ENCODE measurements at regions not wholly inside any gene's neighbourhood (a gene's known extent, or its start where the extent isn't known, plus 50 kb on each side); places are given as distances from the start of the nearest gene placed in this dataset.

DNA sequence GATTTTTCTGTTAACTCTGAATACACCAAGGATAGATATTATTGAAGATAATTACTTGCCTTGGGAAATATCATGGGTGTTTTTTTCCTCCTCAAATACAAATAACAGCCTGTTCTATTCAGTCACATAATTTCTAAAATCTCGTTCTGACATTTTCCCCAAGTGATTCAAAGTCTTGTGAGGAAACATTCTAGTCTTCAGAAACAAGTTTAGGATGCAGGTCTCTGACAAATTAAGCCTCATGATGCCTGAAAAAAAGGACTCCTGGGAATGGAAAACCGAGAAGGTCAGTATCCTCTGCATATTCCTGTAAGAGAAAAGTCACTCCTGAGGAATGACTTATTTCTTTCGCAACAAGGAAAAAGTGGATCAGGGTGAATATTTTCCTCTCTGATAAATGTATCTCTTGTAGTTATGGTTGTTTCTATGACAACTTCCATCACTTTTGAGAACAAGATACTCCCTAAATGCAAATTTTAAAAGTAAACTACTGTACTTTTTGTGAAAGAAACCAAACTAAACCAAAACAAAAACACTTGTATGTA is 384.6 kb downstream of the CNTNAP4 start:
- WGBS = 68% methylated on average over 3 of the region's 3 CpGs
- TF ChIP-seq, protein P1, sequence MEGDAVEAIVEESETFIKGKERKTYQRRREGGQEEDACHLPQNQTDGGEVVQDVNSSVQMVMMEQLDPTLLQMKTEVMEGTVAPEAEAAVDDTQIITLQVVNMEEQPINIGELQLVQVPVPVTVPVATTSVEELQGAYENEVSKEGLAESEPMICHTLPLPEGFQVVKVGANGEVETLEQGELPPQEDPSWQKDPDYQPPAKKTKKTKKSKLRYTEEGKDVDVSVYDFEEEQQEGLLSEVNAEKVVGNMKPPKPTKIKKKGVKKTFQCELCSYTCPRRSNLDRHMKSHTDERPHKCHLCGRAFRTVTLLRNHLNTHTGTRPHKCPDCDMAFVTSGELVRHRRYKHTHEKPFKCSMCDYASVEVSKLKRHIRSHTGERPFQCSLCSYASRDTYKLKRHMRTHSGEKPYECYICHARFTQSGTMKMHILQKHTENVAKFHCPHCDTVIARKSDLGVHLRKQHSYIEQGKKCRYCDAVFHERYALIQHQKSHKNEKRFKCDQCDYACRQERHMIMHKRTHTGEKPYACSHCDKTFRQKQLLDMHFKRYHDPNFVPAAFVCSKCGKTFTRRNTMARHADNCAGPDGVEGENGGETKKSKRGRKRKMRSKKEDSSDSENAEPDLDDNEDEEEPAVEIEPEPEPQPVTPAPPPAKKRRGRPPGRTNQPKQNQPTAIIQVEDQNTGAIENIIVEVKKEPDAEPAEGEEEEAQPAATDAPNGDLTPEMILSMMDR (IDR thresholded peaks at IDR 0.05) = no peak
- TF ChIP-seq POLR2A (IDR thresholded peaks at IDR 0.05; ENCODE audit: low read depth) = no peak
- no peak for TF ChIP-seq EP300 (IDR thresholded peaks at IDR 0.05)
- no peak for TF ChIP-seq POLR2AphosphoS5 (IDR thresholded peaks at IDR 0.05)
- intact Hi-C loops (cut with DNase I) = no loop called here
- no peak for DNase-seq (ENCODE audit: extremely low spot score)
- no peaks in the 10 kb centered on the region for H3K36me3 ChIP-seq
- H3K4me3 ChIP-seq = no peak overlapping the region
- H3K4me1 ChIP-seq = no peaks in the 10 kb centered on the region
- H3K9me3 ChIP-seq = no peaks in the 10 kb centered on the region
- no peaks in the 10 kb centered on the region for H3K27me3 ChIP-seq
- H3K27ac ChIP-seq (replicated peaks in 1 of 4) = no peak overlapping the region

DNA sequence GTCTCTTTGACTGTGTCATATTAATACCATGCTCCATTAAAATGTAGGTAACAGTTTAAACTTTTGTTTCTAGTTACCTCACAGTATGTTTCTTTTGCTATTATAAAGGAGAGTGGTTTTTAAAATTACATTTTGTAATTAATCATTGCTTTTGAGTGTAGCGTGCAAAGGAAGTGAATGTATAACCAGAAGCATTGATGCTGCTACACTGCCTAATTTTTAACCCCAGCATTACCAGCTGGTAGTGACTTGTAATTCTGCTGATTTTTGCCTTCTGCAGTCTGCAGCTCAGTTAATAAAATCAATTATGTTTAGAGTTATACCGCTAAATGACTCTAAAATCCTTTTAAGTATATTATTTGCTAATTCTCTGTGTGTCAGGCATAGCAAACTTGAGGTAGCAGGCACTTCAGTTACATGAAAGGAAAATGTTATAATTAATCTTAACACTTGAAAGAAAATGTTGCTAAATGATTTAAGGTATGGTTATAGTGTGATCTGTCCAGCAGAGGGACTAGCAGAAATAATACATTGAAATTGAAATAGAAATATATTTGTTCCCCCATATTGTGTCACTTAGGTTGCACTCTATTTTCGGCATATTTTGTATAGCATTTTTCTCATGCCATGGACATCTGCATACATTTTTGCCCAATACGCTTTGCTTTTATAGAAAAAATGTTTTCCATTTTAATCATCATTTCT is 388.5 kb downstream of the CNTNAP4 start:
- 65% methylated on average over 4 of the region's 4 CpGs for WGBS
- intact Hi-C loops (cut with DNase I) = no loop called here
- no peaks in the 10 kb centered on the region for H3K9me3 ChIP-seq

DNA sequence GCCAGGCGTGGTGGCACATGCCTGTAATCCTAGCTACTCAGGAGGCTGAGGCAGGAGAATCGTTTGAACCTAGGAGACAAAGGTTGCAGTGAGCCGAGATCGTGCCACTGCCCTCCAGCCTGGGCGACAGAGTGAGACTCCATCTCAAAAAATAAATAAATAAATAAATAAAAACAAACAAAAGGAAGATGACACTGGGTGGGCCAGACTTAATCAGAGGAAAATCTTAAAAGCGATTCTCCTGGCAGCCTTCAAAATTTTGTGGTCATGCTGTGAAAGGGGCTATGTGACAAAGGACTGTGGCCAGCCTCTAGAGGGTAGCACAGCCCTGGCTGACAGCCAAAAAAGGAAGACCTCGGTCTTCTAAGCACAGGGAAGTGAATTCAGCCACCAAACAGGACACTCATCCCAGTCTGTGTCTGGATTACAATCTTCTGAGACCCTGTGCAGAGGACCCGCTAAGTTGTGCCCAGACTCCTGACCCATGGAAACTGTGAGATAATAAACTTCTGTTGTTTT is 391.1 kb downstream of the CNTNAP4 start:
- Histone ChIP-seq H3K4me1 (no peaks in the 10 kb centered on the region), H3K27me3 (no peaks in the 10 kb centered on the region), H3K36me3 (no peaks in the 10 kb centered on the region), H3K27ac (replicated peaks in 1 of 4) (no peak overlapping the region), H3K4me3 (no peak overlapping the region), H3K9me3 (no peaks in the 10 kb centered on the region)
- intact Hi-C loops (cut with DNase I) = no loop called here
- no peak for TF ChIP-seq POLR2AphosphoS5 (IDR thresholded peaks at IDR 0.05)
- no peak for DNase-seq (ENCODE audit: extremely low spot score)
- 77% methylated on average over 8 of the region's 8 CpGs for WGBS

More for the DNA sequence above, 388.5 kb downstream of the CNTNAP4 start:
- H3K36me3 ChIP-seq = no peaks in the 10 kb centered on the region
- H3K4me1 ChIP-seq = no peaks in the 10 kb centered on the region
- TF ChIP-seq, protein P1 (IDR thresholded peaks at IDR 0.05) = no peak
- TF ChIP-seq POLR2AphosphoS5 (IDR thresholded peaks at IDR 0.05) = no peak
- TF ChIP-seq EP300 (IDR thresholded peaks at IDR 0.05) = no peak
- TF ChIP-seq POLR2A (IDR thresholded peaks at IDR 0.05; ENCODE audit: low read depth) = no peak
- no peaks in the 10 kb centered on the region for H3K27me3 ChIP-seq
- H3K27ac ChIP-seq (replicated peaks in 1 of 4) = no peak overlapping the region
- DNase-seq (ENCODE audit: extremely low spot score) = no peak
- no peak overlapping the region for H3K4me3 ChIP-seq

DNA sequence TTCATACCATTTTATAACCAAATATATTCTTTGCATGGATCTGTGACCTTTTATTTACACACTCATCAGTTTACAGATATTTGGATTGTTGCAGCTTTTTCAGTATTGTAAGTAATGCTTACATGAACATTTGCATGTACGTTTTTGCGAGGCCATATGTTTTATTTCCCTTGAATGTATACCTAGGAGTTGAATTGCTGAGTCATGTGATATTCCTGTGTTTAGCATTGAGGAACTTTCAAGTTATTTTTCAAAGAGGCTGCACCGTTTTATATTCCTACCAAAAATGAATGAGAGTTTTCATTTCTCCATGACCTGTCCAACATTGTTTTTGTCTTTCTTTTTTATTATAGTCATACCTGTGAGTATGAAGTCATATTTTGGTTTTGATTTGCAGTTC is 392.1 kb downstream of the CNTNAP4 start:
- no peak for DNase-seq (ENCODE audit: extremely low spot score)
- H3K4me1 ChIP-seq = no peaks in the 10 kb centered on the region
- no peaks in the 10 kb centered on the region for H3K36me3 ChIP-seq
- TF ChIP-seq EP300 (IDR thresholded peaks at IDR 0.05) (no peak), POLR2A (IDR thresholded peaks at IDR 0.05; ENCODE audit: low read depth) (no peak), POLR2AphosphoS5 (IDR thresholded peaks at IDR 0.05) (no peak)
- TF ChIP-seq, protein P1 (IDR thresholded peaks at IDR 0.05) = no peak
- no peaks in the 10 kb centered on the region for H3K27me3 ChIP-seq
- no peak overlapping the region for H3K27ac ChIP-seq (replicated peaks in 1 of 4)
- intact Hi-C loops (cut with DNase I) = no loop called here
- H3K4me3 ChIP-seq = no peak overlapping the region
- H3K9me3 ChIP-seq = no peaks in the 10 kb centered on the region
- 58% methylated on average over 3 of the region's 3 CpGs for WGBS

DNA sequence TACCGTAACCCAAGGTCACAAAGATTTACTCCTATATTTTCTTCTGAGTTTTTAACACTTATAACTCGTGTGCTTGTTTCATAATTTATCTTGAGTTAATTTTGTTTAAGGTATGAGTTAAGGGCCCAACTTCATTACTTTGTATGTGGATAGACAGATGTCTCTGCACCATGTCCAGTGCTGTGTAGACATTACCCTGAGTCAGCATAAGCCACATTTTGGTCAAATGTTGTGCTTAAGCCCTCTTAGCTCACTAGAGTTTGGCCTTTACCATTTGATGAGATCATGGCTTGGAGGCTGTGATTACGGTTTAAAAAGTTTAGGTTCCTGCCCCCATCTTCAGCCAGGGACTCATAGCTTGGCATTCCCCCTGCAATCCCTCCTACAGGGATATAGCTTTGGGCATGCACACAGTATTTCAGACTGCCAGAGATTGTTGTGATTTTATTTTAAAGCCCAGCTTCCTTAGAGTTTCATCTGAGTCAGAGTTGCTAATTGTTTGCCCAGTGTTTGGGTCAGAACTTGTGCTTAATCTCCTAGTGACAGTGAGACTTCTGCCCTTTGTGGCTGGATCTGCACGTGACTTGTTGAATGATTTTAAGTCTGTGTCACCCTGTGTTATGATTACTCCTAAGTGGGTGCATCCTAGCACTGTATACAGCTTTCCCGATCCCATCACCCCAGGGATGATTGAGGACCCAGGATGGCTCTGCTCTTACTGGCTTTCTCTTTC is 393.1 kb downstream of the CNTNAP4 start:
- no peak for DNase-seq (ENCODE audit: extremely low spot score)
- H3K9me3 ChIP-seq = no peaks in the 10 kb centered on the region
- H3K4me1 ChIP-seq = no peaks in the 10 kb centered on the region
- no peak for TF ChIP-seq POLR2A (IDR thresholded peaks at IDR 0.05; ENCODE audit: low read depth)
- no peak for TF ChIP-seq EP300 (IDR thresholded peaks at IDR 0.05)
- TF ChIP-seq, protein P1 (IDR thresholded peaks at IDR 0.05) = no peak
- TF ChIP-seq POLR2AphosphoS5 (IDR thresholded peaks at IDR 0.05) = no peak
- no peak overlapping the region for H3K4me3 ChIP-seq
- intact Hi-C loops (cut with DNase I) = no loop called here
- no peaks in the 10 kb centered on the region for H3K27me3 ChIP-seq
- no peak overlapping the region for H3K27ac ChIP-seq (replicated peaks in 1 of 4)
- no peaks in the 10 kb centered on the region for H3K36me3 ChIP-seq
- WGBS = 59% methylated on average over 5 of the region's 5 CpGs
